ENCODE measurements at regions not wholly inside any gene's neighbourhood (a gene's known extent, or its start where the extent isn't known, plus 50 kb on each side); places are given as distances from the start of the nearest gene placed in this dataset.

GRCh38 chr16:35736546-35736945 lies 2277.1 kb downstream of the TP53TG3F start (continued):
- TF ChIP-seq, protein P1, sequence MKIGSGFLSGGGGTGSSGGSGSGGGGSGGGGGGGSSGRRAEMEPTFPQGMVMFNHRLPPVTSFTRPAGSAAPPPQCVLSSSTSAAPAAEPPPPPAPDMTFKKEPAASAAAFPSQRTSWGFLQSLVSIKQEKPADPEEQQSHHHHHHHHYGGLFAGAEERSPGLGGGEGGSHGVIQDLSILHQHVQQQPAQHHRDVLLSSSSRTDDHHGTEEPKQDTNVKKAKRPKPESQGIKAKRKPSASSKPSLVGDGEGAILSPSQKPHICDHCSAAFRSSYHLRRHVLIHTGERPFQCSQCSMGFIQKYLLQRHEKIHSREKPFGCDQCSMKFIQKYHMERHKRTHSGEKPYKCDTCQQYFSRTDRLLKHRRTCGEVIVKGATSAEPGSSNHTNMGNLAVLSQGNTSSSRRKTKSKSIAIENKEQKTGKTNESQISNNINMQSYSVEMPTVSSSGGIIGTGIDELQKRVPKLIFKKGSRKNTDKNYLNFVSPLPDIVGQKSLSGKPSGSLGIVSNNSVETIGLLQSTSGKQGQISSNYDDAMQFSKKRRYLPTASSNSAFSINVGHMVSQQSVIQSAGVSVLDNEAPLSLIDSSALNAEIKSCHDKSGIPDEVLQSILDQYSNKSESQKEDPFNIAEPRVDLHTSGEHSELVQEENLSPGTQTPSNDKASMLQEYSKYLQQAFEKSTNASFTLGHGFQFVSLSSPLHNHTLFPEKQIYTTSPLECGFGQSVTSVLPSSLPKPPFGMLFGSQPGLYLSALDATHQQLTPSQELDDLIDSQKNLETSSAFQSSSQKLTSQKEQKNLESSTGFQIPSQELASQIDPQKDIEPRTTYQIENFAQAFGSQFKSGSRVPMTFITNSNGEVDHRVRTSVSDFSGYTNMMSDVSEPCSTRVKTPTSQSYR (CRISPR knock-in tag; IDR thresholded peaks at IDR 0.05), result no peak
- no peak for TF ChIP-seq SOX15 (CRISPR knock-in tag; IDR thresholded peaks at IDR 0.05)
- TF ChIP-seq, protein P2, sequence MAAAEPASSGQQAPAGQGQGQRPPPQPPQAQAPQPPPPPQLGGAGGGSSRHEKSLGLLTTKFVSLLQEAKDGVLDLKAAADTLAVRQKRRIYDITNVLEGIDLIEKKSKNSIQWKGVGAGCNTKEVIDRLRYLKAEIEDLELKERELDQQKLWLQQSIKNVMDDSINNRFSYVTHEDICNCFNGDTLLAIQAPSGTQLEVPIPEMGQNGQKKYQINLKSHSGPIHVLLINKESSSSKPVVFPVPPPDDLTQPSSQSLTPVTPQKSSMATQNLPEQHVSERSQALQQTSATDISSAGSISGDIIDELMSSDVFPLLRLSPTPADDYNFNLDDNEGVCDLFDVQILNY (CRISPR knock-in tag; IDR thresholded peaks at IDR 0.05), result no peak
- no peak for TF ChIP-seq GRHL2 (CRISPR knock-in tag; IDR thresholded peaks at IDR 0.05; ENCODE audit: insufficient replicate concordance, severe bottlenecking)
- TF ChIP-seq, protein P3, sequence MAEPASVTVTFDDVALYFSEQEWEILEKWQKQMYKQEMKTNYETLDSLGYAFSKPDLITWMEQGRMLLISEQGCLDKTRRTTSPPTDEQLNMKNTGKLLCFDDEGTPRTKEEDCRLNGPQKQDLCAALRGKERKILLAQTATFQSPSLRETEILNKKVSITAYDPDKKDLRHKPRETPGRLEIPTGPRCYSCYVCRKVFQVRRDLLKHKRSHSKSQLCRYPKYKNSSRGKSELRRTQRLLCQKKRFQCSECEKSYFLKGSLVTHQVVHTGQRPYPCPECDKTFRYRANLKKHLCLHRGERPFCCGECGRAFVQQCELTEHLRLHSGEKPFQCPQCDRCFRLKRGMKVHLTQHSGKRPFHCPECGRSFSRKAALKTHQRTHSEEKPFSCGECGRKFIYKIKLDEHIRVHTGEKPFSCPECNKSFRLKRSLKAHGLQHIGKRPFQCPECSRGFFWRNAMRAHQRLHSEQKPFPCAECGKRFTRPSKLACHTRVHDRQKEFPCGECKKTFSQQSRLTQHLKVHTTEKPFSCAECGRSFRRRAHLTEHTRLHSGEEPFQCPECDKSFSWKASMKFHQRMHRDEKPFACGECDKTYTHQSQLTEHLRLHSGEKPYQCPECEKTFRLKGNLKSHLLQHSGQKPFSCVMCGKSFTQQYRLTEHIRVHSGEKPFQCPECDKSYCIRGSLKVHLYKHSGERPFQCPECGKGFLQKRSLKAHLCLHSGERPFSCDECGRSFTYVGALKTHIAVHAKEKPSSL (CRISPR knock-in tag; conservative IDR thresholded peaks at IDR 0.05), result no peak
- TF ChIP-seq, protein P4, sequence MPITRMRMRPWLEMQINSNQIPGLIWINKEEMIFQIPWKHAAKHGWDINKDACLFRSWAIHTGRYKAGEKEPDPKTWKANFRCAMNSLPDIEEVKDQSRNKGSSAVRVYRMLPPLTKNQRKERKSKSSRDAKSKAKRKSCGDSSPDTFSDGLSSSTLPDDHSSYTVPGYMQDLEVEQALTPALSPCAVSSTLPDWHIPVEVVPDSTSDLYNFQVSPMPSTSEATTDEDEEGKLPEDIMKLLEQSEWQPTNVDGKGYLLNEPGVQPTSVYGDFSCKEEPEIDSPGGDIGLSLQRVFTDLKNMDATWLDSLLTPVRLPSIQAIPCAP (CRISPR knock-in tag; IDR thresholded peaks at IDR 0.05), result no peak

DNA sequence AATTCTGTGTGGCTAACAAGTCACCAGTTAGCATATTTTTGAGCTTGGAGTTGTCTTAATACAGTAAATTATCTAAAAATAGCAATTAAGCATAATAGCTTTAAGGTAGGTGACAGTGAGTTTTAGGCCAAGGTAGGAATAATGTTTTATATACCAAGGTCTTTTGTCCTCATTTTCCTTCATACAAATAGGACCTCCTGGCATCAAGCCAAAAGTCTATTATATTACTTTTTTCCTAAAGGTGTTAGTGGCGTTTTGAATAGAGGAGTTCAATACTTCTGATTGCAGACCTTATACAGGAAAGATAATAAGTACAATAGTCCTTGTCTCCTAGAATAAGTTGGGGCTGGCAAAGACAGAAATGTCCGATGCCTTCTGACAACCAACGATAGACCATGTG lies 2277.7 kb downstream of the TP53TG3F start:
- TF ChIP-seq, protein P3 (CRISPR knock-in tag; conservative IDR thresholded peaks at IDR 0.05), result no peak
- no peak for TF ChIP-seq ZNF671 (CRISPR knock-in tag; IDR thresholded peaks at IDR 0.05)
- TF ChIP-seq, protein P5, sequence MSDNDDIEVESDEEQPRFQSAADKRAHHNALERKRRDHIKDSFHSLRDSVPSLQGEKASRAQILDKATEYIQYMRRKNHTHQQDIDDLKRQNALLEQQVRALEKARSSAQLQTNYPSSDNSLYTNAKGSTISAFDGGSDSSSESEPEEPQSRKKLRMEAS (CRISPR knock-in tag; IDR thresholded peaks at IDR 0.05), result no peak
- TF ChIP-seq NFYB (CRISPR knock-in tag; conservative IDR thresholded peaks at IDR 0.05; ENCODE audit: low read depth), result no peak
- no peak for TF ChIP-seq ZNF416 (CRISPR knock-in tag; IDR thresholded peaks at IDR 0.05)
- no peak for TF ChIP-seq ZNF396 (CRISPR knock-in tag; IDR thresholded peaks at IDR 0.05; ENCODE audit: borderline replicate concordance)
- no peak for TF ChIP-seq SOX15 (CRISPR knock-in tag; IDR thresholded peaks at IDR 0.05)
- no peak for TF ChIP-seq PRRX2 (CRISPR knock-in tag; IDR thresholded peaks at IDR 0.05)
- no peak for TF ChIP-seq NR1H2 (CRISPR knock-in tag; IDR thresholded peaks at IDR 0.05)

DNA sequence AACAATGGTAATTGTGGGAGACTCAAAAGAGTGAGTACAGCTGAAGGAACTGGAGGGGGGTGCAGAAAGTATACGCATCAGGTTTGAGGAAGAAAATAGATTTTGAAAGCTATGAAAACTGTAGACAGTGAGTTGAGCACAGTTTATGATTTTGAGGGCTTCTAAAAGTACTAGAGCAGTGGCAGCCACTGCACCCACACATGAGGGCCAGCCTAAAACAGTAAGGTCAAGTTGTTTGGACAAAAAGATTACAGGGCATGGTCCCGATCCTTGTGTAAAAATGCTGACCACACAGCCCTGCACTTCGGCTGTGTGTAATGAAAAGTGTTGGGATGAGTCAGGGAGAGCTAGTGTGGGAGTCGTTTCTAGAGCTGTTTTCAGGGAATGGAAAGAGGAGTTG lies 2282.1 kb downstream of the TP53TG3F start:
- H3K4me3 Mint-ChIP-seq, result no peak overlapping the region
- CTCF ChIA-PET, result no interaction called here
- DNase-seq (ENCODE audit: low spot score), result no peak
- H3K27me3 Mint-ChIP-seq (ENCODE audit: low read depth), result peaks cover 37% of the 10 kb centered on the region
- H3K9me3 Mint-ChIP-seq, result peaks cover 86% of the 10 kb centered on the region
- H3K27ac Mint-ChIP-seq, result no peak overlapping the region
- ATAC-seq, result no peak
- POLR2A ChIA-PET, result no interaction called here
- no peaks in the 10 kb centered on the region for H3K4me1 Mint-ChIP-seq
- peaks cover 83% of the 10 kb centered on the region for H3K36me3 Mint-ChIP-seq
- no peak for TF ChIP-seq ZNF423 (CRISPR knock-in tag; IDR thresholded peaks at IDR 0.05)
- TF ChIP-seq PRRX2 (CRISPR knock-in tag; IDR thresholded peaks at IDR 0.05), result no peak
- TF ChIP-seq SOX15 (CRISPR knock-in tag; IDR thresholded peaks at IDR 0.05), result no peak
- TF ChIP-seq, protein P5 (CRISPR knock-in tag; IDR thresholded peaks at IDR 0.05), result no peak
- no peak for TF ChIP-seq ZNF396 (CRISPR knock-in tag; IDR thresholded peaks at IDR 0.05; ENCODE audit: borderline replicate concordance)
- no peak for TF ChIP-seq JUN (CRISPR knock-in tag; IDR thresholded peaks at IDR 0.05)
- no peak for TF ChIP-seq GABPB1 (CRISPR knock-in tag; IDR thresholded peaks at IDR 0.05)
- no peak for TF ChIP-seq ZNF416 (CRISPR knock-in tag; IDR thresholded peaks at IDR 0.05)
- TF ChIP-seq, protein P6, sequence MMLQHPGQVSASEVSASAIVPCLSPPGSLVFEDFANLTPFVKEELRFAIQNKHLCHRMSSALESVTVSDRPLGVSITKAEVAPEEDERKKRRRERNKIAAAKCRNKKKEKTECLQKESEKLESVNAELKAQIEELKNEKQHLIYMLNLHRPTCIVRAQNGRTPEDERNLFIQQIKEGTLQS (CRISPR knock-in tag; conservative IDR thresholded peaks at IDR 0.05), result no peak
- TF ChIP-seq CBFB (CRISPR knock-in tag; IDR thresholded peaks at IDR 0.05; ENCODE audit: low read depth), result no peak
- TF ChIP-seq, protein P7, sequence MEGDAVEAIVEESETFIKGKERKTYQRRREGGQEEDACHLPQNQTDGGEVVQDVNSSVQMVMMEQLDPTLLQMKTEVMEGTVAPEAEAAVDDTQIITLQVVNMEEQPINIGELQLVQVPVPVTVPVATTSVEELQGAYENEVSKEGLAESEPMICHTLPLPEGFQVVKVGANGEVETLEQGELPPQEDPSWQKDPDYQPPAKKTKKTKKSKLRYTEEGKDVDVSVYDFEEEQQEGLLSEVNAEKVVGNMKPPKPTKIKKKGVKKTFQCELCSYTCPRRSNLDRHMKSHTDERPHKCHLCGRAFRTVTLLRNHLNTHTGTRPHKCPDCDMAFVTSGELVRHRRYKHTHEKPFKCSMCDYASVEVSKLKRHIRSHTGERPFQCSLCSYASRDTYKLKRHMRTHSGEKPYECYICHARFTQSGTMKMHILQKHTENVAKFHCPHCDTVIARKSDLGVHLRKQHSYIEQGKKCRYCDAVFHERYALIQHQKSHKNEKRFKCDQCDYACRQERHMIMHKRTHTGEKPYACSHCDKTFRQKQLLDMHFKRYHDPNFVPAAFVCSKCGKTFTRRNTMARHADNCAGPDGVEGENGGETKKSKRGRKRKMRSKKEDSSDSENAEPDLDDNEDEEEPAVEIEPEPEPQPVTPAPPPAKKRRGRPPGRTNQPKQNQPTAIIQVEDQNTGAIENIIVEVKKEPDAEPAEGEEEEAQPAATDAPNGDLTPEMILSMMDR (IDR thresholded peaks at IDR 0.05), result no peak
- TF ChIP-seq ZNF138 (CRISPR knock-in tag; conservative IDR thresholded peaks at IDR 0.05), result no peak

More for the DNA sequence above, 2277.7 kb downstream of the TP53TG3F start:
- ChIA-PET POLR2A (no interaction called here), CTCF (no interaction called here)
- H3K36me3 Mint-ChIP-seq, result peaks cover 71% of the 10 kb centered on the region
- ATAC-seq (no peak), DNase-seq (ENCODE audit: low spot score) (no peak)
- peaks cover 74% of the 10 kb centered on the region for H3K9me3 Mint-ChIP-seq
- no peak overlapping the region for H3K4me3 Mint-ChIP-seq
- H3K27ac Mint-ChIP-seq, result no peak overlapping the region
- H3K4me1 Mint-ChIP-seq, result no peaks in the 10 kb centered on the region
- peaks cover 21% of the 10 kb centered on the region for H3K27me3 Mint-ChIP-seq (ENCODE audit: low read depth)

All from WTC11 (cell line).